ENCODE measurements at regions not wholly inside any gene's neighbourhood (a gene's known extent, or its start where the extent isn't known, plus 50 kb on each side); places are given as distances from the start of the nearest gene placed in this dataset.

DNA sequence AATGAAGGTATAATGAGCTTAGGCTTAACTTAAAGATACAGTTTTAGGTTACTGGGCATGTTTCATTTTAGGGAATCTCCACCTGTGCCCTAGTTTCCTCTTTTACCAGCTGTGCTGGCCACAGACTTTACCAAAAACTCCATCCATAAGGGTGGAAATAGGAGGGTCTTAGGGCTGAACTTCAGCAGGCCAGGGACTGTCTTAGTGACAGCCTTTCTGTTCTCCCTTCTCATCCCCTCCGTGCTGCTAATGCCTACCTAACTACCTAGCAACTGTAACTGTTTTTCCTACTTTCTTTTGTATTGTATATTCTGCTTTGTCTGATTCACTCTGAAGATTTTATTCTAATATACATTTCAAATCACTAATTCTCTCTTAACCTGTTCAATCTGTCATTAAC is 1375.3 kb downstream of the PCDH18 start:
- DNase-seq (ENCODE audit: insufficient read length, low spot score) (no peak), FAIRE-seq (no peak)
- TF ChIP-seq POLR2A (IDR thresholded peaks at IDR 0.05; ENCODE audit: low read depth, low read length): no peak

GRCh38 chr4:136150046-136150445 is 1382.2 kb downstream of the PCDH18 start:
- FAIRE-seq (no peak), DNase-seq (ENCODE audit: insufficient read length, low spot score) (no peak)
- no peak for TF ChIP-seq POLR2A (IDR thresholded peaks at IDR 0.05; ENCODE audit: low read depth, low read length)

DNA sequence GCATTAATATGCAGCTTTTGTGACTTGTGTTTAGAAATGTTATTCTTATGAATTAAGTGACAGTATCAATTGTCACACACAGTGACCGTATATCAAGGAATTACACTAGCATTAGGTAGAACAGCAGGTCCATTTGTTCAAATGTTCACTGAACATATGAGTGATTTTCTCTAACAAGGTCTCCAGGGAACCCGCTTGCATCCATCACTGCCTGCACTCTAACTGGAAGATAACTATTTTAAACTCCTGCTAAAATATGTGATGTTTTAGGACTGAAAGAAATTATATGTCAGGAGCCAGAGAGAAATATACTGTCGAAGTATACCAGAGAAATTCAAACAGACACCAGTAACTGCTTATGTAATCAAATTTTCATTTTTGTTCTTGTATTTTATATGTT is 1395.7 kb downstream of the PCDH18 start:
- FAIRE-seq (no peak), DNase-seq (ENCODE audit: insufficient read length, low spot score) (no peak)
- no peak for TF ChIP-seq POLR2A (IDR thresholded peaks at IDR 0.05; ENCODE audit: low read depth, low read length)

- TF ChIP-seq POLR2A (IDR thresholded peaks at IDR 0.05; ENCODE audit: low read depth, low read length): no peak
- FAIRE-seq (no peak), DNase-seq (ENCODE audit: insufficient read length, low spot score) (no peak)
These were observed 1408.0 kb downstream of the PCDH18 start for GRCh38 chr4:136124251-136124745.

GRCh38 chr4:136121426-136121825 is 1410.9 kb downstream of the PCDH18 start:
- TF ChIP-seq POLR2A (IDR thresholded peaks at IDR 0.05; ENCODE audit: low read depth, low read length): no peak
- no peak for FAIRE-seq
- no peak for DNase-seq (ENCODE audit: insufficient read length, low spot score)

DNA sequence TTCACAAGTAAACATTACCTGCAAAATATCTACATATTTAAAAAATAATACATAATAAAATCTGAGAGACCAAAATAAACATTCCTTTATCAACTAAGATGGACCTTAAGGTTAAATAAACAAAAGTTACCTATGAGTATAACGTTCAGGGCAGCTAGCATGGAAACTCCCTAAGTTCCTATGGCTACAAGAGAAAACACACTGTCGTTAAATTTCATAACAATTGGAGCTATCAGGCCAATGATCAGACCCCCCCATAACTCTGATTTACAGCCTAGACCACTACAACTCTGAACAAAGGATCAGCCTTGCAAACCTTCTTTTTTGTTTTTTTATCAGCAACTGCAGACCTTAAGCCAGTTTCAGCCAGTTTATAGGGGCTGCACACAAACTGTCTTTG is 1418.4 kb downstream of the PCDH18 start:
- TF ChIP-seq POLR2A (IDR thresholded peaks at IDR 0.05; ENCODE audit: low read depth, low read length): no peak
- FAIRE-seq: no peak
- DNase-seq (ENCODE audit: insufficient read length, low spot score): no peak

- TF ChIP-seq POLR2A (IDR thresholded peaks at IDR 0.05; ENCODE audit: low read depth, low read length): no peak
- FAIRE-seq (no peak), DNase-seq (ENCODE audit: insufficient read length, low spot score) (no peak)
These were observed 1420.2 kb downstream of the PCDH18 start for GRCh38 chr4:136112116-136112515.

DNA sequence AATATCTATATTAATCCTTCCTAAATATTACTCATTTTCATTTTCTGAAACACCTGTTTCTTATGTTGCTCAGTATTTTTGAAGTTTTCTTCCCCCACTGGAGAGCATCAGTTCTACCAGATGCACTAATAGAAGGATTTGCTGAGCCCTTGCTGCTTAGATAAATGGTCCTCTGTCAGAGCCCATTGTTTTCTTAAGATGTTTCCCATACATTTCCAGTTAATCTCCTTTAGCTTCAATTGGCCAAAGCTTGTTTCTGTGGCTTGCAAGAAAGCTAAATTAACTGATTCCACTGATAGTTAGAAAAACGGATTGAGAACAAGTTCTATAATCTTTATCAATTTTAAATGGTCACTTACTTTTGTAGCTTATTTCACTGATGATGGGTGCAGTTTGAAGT is 1425.5 kb downstream of the PCDH18 start:
- FAIRE-seq (no peak), DNase-seq (ENCODE audit: insufficient read length, low spot score) (no peak)
- TF ChIP-seq POLR2A (IDR thresholded peaks at IDR 0.05; ENCODE audit: low read depth, low read length): no peak

DNA sequence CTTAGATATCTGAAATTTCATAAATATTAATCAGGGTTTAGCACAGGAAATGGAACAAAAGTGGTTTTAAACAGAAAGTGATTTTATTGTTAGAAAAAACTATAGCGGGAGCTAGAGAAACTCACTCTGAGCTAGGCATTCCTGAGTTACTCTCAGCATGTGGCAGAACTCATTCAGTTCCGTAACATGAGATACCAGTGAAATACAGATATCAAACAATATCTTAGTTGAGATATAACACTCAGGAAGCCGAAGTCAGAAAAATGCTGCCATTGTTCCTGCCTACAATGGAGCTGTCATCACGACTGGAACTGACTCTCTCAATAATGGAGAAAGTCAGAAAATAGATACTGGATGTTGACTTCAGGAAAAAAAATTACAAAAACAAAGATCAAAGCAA is 1428.7 kb downstream of the PCDH18 start:
- FAIRE-seq (no peak), DNase-seq (ENCODE audit: insufficient read length, low spot score) (no peak)
- no peak for TF ChIP-seq POLR2A (IDR thresholded peaks at IDR 0.05; ENCODE audit: low read depth, low read length)

DNA sequence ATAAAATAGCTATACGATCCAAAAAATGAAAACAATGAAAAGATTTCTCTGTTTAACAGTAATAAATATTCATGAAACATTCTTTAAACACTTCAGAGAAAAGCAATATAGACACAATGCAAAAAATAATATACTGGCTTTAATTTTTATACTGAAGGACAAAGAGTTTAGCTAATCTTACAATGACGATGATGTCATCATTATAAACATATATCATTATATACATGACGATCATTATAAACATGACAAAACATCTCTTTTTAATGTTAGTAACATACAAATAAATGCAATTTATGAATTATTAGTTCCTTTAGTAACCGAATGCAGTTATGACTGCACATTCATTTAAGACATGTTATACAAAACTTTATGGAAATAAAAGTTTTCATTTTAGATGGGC is 1434.6 kb downstream of the PCDH18 start:
- no peak for DNase-seq (ENCODE audit: insufficient read length, low spot score)
- TF ChIP-seq POLR2A (IDR thresholded peaks at IDR 0.05; ENCODE audit: low read depth, low read length): no peak
- FAIRE-seq: no peak

DNA sequence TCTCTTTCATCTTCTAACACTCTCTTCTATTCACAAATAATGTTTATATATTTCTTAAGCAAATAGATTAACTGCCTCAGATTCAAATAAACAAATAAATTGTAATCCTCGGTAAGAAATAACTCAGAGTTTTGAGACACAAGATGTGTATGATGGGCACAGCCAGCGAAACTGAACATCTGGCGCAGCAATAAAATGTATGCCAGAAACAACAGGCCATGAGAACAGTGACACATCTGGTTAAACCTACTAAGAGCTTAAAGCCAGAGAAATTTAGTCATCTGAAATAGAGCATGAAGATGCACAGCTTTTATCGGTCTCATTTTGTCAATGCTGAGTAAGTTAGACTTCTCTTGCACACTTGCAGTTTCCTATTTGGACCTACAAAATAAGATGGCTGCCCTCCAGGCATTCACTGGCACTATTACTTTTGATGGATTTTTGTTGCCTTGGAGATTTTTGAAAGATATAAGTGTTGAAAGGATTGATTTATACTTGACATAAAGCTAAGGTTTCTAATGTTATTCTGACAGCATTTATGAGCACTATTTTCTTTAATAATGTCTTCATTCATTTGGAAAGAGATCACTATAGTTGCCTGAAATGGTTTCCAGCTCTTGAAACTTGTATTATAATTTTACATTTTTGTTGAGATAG is 1444.0 kb downstream of the PCDH18 start:
- FAIRE-seq (no peak), DNase-seq (ENCODE audit: insufficient read length, low spot score) (no peak)
- no peak for TF ChIP-seq POLR2A (IDR thresholded peaks at IDR 0.05; ENCODE audit: low read depth, low read length)

DNA sequence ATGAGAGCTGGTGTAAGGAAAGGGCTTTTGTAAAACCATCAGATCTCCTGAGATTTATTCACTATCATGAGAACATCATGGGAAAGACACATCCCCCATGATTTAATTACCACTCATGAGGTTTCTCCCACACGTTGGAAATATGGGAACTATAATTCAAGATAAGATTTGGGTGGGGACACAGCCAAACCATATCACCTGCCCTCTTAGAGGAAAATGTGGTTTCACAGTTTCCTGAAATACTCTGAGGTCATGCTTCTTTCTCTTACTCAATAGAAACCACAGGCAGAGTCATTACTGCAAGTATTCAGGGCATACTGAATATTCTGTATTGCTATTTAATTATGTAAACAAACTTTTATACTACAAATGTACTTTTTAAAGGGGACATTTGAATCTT is 1453.3 kb downstream of the PCDH18 start:
- FAIRE-seq (no peak), DNase-seq (ENCODE audit: insufficient read length, low spot score) (no peak)
- TF ChIP-seq POLR2A (IDR thresholded peaks at IDR 0.05; ENCODE audit: low read depth, low read length): no peak

DNA sequence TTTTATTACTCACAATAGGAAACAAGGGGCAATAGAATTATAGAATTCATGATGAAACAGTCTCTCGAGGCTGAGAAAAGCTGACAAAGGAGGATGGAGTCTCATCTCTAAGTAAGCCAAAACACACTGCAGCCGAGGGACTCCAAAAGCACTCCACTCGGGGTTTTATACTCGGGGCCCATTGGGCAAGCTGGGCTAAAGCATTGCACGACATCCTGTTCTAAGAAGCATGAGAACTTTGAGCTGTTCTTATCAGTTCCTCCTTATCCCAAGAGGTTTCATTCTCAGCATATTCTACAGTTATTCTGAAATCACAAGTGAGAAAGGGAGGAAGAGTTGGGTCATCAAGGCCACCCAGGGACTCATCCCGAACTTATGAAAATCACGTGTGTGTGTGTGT is 1475.5 kb downstream of the PCDH18 start:
- TF ChIP-seq POLR2A (IDR thresholded peaks at IDR 0.05; ENCODE audit: low read depth, low read length): no peak
- no peak for DNase-seq (ENCODE audit: insufficient read length, low spot score)
- no peak for FAIRE-seq

DNA sequence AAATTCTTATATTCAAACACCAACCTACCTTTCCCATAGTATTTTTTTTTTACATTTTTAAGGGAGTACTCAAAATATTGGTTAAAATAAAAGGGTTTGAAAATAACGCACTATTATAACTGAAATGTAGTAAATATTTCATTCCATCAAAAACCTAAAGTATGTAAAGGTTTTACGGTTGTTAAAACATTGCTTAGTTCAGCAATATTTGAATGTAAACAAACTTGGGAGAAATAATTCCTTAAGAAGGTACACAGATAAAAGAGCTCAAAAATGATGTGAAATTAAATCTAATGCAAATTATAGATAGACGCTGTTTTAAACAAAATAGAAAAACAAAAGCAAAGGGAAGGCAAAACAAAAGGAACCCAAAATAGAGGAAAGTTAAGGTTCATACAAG is 1476.9 kb downstream of the PCDH18 start:
- TF ChIP-seq POLR2A (IDR thresholded peaks at IDR 0.05; ENCODE audit: low read depth, low read length): no peak
- FAIRE-seq (no peak), DNase-seq (ENCODE audit: insufficient read length, low spot score) (no peak)

DNA sequence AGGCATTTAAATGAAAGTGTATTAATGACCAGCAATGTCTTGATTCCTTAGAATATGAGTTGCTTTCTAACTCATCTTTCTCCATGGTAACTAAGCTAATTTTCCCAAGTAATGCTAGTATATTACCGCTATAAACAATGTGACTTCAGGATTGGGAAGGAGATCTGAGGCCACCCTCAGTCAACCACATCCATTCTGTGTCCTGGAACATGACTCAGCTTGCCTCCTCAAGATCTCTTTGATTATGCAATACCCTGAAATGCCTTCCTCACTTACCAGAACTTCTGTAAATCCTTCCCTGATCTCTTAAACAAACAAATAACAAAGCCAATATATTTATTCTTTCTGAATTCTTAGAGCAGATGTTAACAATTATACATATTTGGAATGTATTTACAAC is 1495.5 kb downstream of the PCDH18 start:
- FAIRE-seq: no peak
- DNase-seq (ENCODE audit: insufficient read length, low spot score): no peak
- no peak for TF ChIP-seq POLR2A (IDR thresholded peaks at IDR 0.05; ENCODE audit: low read depth, low read length)

DNA sequence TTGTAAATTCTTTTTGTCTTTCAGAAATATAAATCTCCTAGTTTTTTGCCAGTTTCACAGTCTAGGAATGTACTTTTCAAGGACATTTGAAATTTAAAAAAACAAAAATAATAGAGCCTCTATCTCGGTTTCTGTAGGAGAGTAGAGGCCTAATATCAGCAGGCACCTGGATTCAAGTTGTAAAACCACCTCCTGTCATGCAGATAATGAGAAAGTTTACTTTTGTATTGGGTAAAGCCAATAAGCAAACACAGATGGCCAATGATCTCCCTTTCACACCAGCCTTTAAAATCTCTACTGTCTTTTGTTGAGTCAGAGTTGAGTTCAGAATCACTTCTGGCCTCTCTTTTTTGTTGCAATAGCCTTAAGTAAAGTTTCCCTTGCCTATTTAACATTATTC is 1499.9 kb downstream of the PCDH18 start:
- TF ChIP-seq POLR2A (IDR thresholded peaks at IDR 0.05; ENCODE audit: low read depth, low read length): no peak
- DNase-seq (ENCODE audit: insufficient read length, low spot score) (no peak), FAIRE-seq (no peak)

All from H54 (cell line).